ENCODE measurements at regions not wholly inside any gene's neighbourhood (a gene's known extent, or its start where the extent isn't known, plus 50 kb on each side); places are given as distances from the start of the nearest gene placed in this dataset.

DNA sequence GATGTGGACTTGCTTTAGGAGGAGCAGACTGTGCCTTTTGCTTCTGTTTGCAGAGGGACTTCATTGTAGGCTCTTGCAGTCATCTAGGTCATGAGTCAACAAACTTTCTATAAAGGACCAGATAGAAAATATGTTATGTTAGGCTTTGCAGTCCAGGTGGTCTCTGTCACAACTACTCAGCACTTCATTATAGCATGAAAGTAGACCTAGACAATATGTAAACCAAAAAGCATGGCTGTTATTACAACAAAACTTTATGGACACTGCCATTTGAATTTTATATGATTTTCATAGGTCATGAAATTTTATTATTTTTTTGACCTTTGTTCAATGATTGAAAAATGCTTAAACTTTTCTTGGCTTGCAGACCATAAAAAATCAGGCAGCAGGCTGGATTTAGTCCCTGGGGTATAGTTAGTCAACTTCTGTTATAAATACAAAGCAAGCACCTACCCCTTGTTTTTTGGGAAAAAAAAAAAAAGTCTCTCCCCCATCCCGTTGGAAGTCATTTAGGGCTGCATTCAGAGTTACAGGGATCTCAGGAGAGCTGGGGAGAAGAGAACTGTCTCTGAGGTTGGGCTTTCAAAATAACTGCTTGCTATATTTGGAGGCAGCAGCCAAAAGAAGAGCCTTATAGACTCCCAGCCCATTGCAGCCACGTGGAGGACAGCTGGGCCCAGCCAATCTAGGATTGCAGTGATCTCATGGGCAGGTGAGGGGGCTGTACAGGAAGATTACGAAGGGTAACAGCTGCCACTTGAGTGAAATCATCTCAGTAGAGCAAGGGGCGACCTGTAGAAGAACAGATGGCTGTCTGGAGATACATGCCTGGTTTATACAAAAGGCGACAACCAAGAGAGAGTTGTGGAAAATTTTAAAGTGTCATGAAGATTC lies 136.6 kb upstream of the TNC start:
- DNase-seq (ENCODE audit: low read depth) = peak; percentile 60

DNA sequence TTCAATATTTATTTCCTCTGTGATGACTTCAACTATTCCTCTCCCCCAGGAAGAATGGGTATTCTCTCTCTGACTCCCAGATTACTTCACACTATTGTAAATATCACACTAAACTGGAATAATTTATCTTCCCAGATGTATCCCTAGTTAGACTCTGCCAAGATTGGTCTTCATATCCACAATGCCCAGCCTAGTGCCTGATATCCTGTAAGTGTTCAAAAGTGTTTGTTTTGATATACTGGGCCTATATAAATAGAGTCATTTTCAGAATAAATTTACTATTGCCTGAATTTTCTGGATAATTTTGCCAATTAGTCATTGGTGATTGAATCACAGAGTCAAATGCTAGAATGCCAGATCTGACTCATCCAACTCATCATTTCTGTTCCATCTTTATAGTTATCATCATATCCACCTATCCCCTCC lies 143.7 kb upstream of the TNC start:
- DNase-seq (ENCODE audit: low read depth) = peak; percentile 43

GRCh38 chr9:115262477-115262876 lies 144.5 kb upstream of the TNC start:
- peak; percentile 100 for DNase-seq (ENCODE audit: low read depth)

GRCh38 chr9:115262952-115263351 lies 145.0 kb upstream of the TNC start:
- peak; percentile 71 for DNase-seq (ENCODE audit: low read depth)

DNA sequence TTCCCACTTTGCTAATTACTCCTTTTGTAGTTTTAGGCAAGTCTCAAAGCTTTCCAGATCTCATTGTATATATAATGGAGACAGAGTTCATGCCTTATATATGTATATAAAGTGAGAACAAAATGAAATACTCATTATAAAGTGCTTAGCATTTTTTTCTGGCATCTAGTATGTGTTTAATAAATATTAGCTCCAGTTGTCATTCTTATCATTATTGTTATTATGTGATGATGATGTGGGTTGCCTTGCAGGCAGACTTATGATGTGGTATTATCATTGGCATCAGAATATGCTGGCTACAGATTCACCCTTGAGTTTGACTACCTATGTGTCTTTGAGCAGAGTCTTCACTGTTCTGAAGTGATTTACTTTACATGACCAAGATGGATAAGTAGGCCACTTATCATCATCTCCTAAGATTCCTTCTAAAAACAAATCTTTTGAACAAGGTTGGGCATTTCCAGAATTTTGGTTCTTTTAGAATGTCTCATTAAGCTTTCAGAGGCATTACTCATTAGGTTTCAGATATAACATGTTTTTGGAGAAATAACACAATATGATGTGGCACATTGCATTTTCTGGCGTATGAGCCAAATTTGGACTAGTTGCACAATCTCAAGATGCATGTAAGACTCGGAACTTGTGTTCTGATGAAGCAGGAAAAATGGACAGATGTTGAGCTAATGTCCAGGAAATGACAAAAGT lies 145.6 kb upstream of the TNC start:
- DNase-seq (ENCODE audit: low read depth) = no peak

DNA sequence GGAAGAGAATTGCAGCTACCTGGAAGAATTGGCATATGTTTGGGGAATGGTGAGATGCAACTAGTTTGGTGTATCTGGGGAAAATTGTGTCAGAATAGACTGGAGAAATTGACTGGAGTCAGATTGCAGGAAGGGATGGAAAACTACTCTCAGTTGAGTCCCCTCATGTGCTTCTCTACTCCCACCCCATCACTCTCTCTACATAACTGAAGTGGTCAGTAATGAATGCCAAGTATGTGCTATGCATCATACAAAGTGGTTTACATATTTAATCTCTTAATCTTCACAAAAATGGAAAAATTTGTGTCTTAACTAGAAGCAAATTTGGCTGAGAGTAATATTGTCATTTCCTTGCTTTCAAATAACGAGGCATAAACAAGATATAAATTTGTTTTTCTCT lies 146.4 kb upstream of the TNC start:
- peak; percentile 29 for DNase-seq (ENCODE audit: low read depth)

- no peak for DNase-seq (ENCODE audit: low read depth)
Observed at GRCh38 chr9:115267790-115268189, 149.8 kb upstream of the TNC start.

DNA sequence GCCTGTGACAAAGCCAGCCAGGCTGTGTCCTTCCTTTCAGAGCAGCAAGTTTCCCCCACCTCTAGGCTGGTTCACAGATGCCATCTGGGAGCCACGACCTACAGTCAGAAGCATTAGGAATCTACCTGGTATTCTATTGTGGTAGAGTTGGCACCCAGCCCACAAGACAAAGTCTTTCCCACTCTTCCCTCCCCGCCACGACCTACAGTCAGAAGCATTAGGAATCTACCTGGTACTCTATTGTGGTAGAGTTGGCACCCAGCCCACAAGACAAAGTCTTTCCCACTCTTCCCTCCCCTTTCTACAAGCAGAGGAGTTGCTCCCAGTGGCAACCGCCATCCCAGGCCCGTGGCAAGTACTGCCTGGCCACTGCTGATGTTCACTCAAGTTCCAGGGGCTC lies 157.8 kb upstream of the TNC start:
- no peak for DNase-seq (ENCODE audit: low read depth)

DNA sequence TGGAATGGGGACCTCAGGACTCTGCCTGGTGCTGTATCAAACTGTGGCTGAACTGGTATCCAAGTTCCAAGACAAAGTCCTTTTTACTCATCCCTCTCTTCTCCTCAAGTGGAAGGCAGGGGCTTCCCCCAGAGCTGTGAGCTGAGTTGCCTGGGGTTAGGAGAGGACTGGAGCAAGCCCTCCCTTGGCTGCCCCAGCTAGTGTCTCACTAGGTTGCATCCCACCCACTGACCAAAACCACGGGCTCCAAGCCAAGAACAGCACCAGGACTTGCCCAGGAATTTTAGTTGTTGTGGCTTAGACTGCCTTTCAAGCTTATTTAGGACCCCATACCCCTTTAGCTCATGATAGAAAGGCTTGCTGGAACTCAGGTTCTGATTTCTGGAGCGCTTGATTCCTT lies 158.7 kb upstream of the TNC start:
- DNase-seq (ENCODE audit: low read depth) = peak; percentile 84

DNA sequence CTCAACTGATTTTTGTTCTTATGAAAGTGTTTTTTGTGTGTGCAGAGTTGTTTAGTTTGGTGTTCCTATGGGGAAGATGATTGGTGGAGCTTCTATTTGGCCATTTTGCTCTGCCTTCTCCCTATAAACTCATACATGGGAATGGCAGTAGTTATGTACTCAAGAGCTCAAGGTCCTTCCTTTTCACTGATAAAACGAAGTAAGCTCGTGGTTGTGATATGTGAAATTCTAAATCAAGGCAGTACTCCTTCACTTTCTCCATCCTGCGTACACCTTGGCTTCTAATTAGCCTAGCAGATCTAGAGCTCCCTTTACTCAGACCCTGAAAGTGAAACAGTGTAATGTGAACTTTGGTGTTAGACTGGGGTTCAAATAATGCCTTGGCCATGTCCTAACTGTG lies 159.3 kb upstream of the TNC start:
- no peak for DNase-seq (ENCODE audit: low read depth)

- DNase-seq (ENCODE audit: low read depth) = no peak
Observed at GRCh38 chr9:115278326-115279035, 160.5 kb upstream of the TNC start.

DNA sequence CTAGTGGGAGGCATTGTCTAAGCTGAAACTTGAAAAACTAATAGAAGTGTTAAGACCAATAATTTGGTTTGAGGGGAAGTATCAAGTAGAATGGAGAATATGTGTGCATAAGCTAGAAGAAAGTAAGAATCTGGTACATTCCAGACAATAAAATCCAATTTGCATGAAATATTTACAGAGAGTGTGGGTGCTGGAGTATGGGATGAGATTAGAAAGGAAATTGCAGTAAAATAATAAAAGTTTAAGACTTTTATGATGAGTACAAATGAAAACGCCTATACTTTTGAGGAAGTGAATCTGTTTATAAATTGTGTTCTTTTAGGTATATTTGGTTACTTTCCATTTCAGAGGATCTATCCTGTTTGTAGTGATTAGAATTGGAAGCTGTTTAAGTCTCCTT lies 165.4 kb upstream of the TNC start:
- no peak for DNase-seq (ENCODE audit: low read depth)

GRCh38 chr9:115285836-115286235 lies 167.9 kb upstream of the TNC start:
- DNase-seq (ENCODE audit: low read depth) = no peak

- no peak for DNase-seq (ENCODE audit: low read depth)
Observed at GRCh38 chr9:115286411-115286810, 168.5 kb upstream of the TNC start.

GRCh38 chr9:115289757-115290208 lies 171.8 kb upstream of the TNC start:
- peak; percentile 59 for DNase-seq (ENCODE audit: low read depth)

- DNase-seq (ENCODE audit: low read depth) = no peak
Observed at GRCh38 chr9:115291841-115292240, 173.9 kb upstream of the TNC start.

- DNase-seq (ENCODE audit: low read depth) = peak; percentile 19
Observed at GRCh38 chr9:115292584-115293279, 174.8 kb upstream of the TNC start.

- DNase-seq (ENCODE audit: low read depth) = no peak
Observed at GRCh38 chr9:115295734-115296133, 177.8 kb upstream of the TNC start.

- no peak for DNase-seq (ENCODE audit: low read depth)
Observed at GRCh38 chr9:115296831-115297565, 179.0 kb upstream of the TNC start.

DNA sequence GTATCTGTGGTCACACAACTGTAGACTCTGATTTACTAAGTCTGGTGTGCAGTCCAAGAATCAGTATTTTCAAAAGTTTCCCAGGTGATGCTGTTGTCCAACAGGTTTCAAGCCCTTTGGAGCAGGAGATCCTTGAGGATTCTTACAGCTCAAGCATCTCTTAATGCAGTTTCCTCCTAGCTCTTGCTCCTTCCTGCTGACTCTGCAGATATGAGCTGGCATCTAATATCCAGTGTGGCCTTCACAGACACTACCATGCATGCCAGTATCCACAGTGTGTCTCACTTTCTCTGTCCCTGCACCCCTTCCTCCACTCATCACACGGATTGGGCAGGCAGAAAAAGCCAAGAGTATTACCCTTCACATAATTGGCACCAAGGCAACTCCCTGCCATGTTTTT lies 182.2 kb upstream of the TNC start:
- DNase-seq (ENCODE audit: low read depth) = no peak

- DNase-seq (ENCODE audit: low read depth) = no peak
Observed at GRCh38 chr9:115300874-115301273, 182.9 kb upstream of the TNC start.
